GM20000 (cell line): ENCODE measurements at regions not wholly inside any gene's neighbourhood (a gene's known extent, or its start where the extent isn't known, plus 50 kb on each side); places are given as distances from the start of the nearest gene placed in this dataset.

Experiments
- DNase-seq: peaks from one replicate; pipeline ENCODE4 v3.0.0; 2012; ENCODE audit warnings: low spot score
- TF ChIP-seq, protein P1 (sequence below): IDR thresholded peaks from 2 replicates; pipeline ENCODE4 v1.5.1; 2012; ENCODE audit warnings: mild to moderate bottlenecking, control low read depth; ENCODE audit errors: extremely low read depth, missing control alignments

DNA sequence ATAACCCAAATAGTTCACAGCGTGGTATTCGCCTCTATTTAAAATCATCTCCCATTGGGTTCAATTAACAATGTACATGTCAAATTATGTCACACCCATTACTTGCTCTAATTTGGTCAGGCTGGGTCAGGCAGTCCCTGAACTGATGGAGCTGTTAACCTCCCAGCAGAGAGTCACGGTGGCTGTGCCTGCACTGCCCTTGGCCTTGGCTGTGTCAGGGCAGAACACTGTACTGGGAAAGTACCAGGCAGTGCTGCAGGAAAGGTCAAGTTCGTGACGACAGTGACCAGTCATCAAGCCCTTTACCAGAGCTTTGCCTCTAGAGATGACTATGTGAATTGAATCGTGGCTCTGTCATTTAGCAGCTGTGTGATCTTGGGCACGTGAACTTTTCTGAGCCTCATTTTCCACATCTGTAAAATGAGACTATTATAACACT, 100.0 kb downstream of the ARF6 start:
- DNase-seq: peak; percentile 50
- TF ChIP-seq, protein P1, sequence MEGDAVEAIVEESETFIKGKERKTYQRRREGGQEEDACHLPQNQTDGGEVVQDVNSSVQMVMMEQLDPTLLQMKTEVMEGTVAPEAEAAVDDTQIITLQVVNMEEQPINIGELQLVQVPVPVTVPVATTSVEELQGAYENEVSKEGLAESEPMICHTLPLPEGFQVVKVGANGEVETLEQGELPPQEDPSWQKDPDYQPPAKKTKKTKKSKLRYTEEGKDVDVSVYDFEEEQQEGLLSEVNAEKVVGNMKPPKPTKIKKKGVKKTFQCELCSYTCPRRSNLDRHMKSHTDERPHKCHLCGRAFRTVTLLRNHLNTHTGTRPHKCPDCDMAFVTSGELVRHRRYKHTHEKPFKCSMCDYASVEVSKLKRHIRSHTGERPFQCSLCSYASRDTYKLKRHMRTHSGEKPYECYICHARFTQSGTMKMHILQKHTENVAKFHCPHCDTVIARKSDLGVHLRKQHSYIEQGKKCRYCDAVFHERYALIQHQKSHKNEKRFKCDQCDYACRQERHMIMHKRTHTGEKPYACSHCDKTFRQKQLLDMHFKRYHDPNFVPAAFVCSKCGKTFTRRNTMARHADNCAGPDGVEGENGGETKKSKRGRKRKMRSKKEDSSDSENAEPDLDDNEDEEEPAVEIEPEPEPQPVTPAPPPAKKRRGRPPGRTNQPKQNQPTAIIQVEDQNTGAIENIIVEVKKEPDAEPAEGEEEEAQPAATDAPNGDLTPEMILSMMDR: no peak

DNA sequence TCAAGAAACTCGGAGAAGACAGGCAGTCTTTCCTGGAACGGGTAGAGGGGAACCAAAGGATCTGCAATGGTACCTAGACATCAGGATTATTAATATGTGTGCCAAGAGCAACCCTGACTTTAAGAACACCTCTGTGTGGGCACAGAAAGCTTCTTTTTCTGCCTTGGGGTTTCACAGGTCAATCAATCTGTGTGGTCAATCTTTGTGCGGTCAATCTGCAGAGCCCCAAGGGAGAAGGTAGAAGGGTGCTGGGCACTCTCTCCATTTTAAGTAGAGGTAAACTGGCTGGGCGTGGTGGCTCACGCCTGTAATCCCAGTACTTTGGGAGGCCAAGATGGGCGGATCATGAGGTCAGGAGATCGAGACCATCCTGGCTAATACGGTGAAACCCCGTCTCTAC, 100.7 kb downstream of the ARF6 start:
- no peak for DNase-seq
- TF ChIP-seq, protein P1: no peak

DNA sequence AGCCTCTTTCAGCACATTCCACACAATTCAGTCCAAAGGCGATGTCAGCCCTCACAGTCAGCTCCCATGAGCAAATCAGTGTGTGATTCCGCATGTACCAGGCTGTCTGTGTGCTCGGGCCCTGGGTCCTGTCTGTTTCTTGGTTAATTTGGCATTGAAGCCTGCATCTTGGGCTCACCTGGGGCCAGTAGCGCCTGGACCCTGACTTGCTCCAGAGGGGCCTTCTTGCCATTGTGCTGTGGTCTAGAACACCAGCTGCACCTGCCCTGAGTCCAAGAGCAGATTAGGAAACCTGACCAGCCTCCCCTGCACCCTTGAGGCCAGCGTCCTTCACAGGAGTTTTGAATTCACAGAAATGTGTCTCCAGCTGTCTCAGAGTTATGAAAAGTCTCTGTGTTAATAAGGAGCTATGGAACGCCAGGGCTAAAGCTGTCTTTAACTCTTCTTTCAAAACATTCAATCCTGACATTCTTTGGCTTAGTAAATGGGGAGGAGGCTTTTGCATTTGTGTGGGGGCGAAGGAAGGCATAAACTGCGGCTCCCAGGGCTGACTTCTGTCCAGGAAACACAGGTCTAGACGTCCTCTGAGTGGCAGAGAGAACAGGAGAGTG, 102.2 kb downstream of the ARF6 start:
- no peak for DNase-seq
- TF ChIP-seq, protein P1: no peak

DNA sequence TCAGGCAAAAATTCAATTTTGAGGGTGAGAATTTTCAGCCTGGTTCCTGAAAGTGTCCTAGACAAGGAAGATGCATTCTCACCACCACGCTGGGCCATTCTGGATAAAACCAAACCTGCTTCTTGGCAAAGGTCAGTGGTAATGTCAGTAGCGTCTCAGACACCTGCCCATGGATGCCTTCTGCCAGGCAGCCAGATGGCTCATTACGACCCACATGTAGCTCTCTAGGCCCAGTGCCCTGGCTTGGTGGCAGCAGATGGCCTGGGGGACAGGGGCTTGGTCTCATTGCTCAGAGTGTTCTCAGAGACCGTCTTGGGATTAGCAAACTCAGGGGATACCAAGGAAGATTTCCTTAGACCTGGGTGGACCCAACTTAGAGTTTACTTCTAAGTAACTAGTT, 105.1 kb downstream of the ARF6 start:
- TF ChIP-seq, protein P1: no peak
- no peak for DNase-seq

DNA sequence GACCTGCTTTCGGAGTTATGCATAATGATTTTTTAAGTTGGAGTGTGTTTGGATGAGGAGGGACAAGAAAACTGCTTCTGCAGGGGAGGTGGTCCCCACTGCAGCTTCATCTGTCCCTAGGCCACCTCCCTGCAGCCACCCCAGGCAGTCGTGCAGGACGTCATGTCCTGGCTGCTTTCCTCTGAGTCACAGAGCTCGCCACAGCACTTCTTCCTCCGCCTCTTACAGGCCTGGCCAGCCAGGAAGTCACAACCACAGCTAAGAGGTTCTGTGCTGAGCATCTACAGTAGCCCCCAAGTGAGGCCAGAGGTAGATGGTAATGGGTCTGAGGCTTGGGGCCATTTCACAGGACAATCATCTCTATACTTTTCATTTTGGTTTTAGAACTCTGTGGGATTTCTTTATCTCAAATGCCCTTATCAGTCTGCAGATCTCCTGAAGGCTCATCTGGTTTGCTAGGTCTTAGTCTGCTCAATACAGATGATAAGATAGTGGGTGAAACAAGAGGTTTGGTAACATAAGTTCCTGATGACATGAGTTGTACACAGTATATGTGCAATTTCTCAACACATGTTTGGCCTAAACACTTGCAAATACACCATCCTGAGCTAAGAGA, 106.4 kb downstream of the ARF6 start:
- TF ChIP-seq, protein P1: no peak
- peak; percentile 86 for DNase-seq

DNA sequence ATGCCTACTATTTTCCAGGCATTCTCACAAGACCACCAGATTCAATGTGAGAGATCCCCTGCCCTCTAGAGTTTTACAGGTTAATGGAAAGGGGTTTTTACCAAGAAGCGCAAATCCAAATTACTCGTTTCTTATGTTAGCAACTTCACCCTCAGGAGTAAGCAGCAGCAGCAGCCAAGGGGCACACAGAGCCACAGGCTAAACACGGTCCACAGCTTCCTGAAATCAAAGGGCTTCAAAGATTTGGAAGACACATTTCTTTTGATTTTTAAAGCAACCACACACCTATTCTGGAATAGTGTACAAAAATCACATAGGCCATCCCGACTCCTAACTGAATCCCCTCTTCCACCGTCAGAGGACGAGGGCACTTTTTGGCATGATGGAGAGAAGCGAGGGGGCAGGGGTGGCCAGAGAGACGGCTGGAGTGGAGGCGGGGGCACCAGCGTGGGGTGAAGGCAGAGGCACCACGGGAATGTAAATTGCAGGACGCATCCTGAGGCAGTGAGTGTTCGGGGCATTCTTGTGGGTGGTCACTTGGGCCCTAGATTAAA, 107.0 kb downstream of the ARF6 start:
- DNase-seq: no peak
- TF ChIP-seq, protein P1: no peak

DNA sequence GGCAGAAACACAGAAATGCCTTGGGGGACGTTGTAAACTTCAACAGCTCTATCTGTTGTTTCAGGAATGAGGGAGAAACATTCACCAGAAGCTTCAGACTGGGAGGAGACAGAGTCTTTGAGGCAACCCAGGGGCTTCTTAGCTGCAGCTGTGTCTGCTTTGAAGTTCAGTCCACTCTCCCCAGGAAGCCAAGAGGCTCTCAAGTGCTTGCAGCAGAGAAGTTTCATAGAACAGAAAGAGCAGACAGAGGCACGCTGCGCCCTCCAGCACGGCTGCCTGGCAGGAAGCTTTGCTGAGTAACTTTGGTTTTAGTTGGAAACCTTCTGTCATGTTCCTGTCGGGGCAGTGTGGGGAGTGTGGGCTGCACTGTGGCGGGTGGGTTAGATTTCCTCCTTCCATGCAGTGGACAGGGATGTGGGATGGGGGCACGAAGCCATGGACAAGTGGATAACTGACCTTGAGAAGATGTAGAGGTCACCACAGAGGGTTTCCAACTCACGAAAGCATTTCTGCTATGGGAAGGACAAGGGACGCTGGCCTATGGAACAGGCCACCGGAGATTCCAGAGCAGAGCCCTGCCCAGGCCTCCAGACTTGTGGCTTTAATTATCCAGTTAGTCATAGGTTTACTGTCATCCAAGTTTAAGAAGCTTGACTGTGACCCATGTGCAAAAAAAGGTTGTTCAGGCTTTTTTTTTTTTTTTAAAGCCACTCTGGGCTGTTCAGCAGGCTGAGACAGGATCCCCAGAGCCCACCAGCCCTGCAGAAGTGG, 107.7 kb downstream of the ARF6 start:
- DNase-seq: peak; percentile 62

More for the DNA sequence above, 107.7 kb downstream of the ARF6 start:
- TF ChIP-seq, protein P1: no peak
